ENCODE measurements at regions not wholly inside any gene's neighbourhood (a gene's known extent, or its start where the extent isn't known, plus 50 kb on each side); places are given as distances from the start of the nearest gene placed in this dataset.
"Not testable (repeated sequence)": the region's sequence is repeated elsewhere in the genome, so short reads cannot be mapped to it uniquely, and the experiment has no call there.

DNA sequence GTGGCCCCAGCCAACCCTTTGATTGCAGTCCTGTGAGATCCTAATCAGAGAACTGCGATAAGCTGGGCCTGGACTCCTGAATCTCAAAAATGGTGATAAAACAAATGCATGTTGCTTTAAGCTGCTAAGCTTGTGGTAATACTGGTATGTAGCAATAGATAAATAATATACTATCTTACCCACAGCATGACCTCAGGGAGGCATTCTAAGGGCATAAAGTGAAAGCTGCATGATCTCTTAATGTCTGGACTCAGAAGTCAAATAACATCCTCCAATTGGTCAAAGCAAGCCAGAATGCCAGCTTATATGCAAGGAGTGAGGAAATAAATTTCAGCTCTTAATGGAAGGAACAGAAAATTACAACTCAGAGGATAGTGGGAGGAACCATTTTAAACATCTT is 246.1 kb downstream of the FSIP2 start:
- H3K27ac ChIP-seq (ENCODE audit: low read length) = no peak overlapping the region
- no peaks in the 10 kb centered on the region for H3K36me3 ChIP-seq (ENCODE audit: control insufficient read depth, insufficient read depth, low read length)
- no peak for TF ChIP-seq POLR2AphosphoS5 (IDR thresholded peaks at IDR 0.05; ENCODE audit: low read depth, low read length)
- H3K27me3 ChIP-seq (ENCODE audit: control insufficient read depth, insufficient read depth, low read length) = no peaks in the 10 kb centered on the region
- H3K4me1 ChIP-seq (ENCODE audit: control insufficient read depth, insufficient read depth, low read length) = no peaks in the 10 kb centered on the region
- ATAC-seq (no peak), DNase-seq (ENCODE audit: low read depth, low spot score) (no peak)
- intact Hi-C loops (cut with micrococcal nuclease; ENCODE audit: unreplicated experiment) = no loop called here
- ChIA-PET CTCF (no interaction called here), POLR2A (no interaction called here)
- H3K9me3 ChIP-seq (ENCODE audit: control insufficient read depth, insufficient read depth, low read depth, low read length) = no peaks in the 10 kb centered on the region
- no peak overlapping the region for H3K4me3 ChIP-seq (ENCODE audit: low read depth in 2 of 2, low read length in 2 of 2)
- no TSS peak for BruUV-seq (replicated peaks)
- in situ Hi-C loops (cut with HindIII; ENCODE audit: low pct_unique_long_range_greater_than_20kb, low sequenced_read_pairs) = no loop called here

- BruUV-seq (replicated peaks); DNase-seq (ENCODE audit: low read depth, low spot score); H3K4me1 ChIP-seq (ENCODE audit: control insufficient read depth, insufficient read depth, low read length); H3K9me3 ChIP-seq (ENCODE audit: control insufficient read depth, insufficient read depth, low read depth, low read length); H3K4me3 ChIP-seq (ENCODE audit: low read depth in 2 of 2, low read length in 2 of 2); POLR2A ChIA-PET; H3K27ac ChIP-seq (ENCODE audit: low read length); ATAC-seq; in situ Hi-C loops (cut with HindIII; ENCODE audit: low pct_unique_long_range_greater_than_20kb, low sequenced_read_pairs); H3K27me3 ChIP-seq (ENCODE audit: control insufficient read depth, insufficient read depth, low read length); CTCF ChIA-PET; H3K36me3 ChIP-seq (ENCODE audit: control insufficient read depth, insufficient read depth, low read length); intact Hi-C loops (cut with micrococcal nuclease; ENCODE audit: unreplicated experiment): not testable (repeated sequence)
Measured at GRCh38 chr2:185988907-185989306, 250.3 kb downstream of the FSIP2 start.

DNA sequence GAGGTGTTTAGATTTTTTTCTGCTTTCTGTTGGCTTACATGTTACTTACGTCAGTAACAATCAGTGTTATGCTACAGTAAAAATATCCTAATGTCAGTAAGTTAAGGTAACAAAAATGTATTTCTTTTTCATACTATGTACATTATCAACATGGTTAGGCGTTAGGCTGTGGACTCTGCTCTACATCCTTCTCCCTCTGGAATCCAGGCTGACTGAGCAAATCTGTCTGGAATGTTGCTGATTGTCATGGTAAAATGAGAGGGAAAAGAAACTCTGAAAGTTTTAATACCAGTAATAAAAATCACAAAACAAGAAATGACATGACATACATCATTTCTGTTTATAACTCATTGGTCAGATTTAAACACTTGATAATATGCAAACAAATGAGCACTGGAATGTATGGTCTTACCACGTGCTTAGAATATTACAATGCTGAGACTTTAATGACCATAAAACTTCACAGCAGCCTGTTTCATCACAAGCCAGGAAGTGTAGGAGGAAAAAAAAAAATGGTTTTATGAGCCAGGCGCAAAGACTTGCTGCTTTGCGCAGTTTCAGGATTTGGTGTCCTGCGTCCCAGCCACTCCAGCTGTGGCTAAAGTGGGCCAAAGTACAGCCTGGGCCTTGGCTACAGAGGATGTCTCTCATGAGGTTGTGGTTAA is 252.4 kb downstream of the FSIP2 start:
- Histone ChIP-seq H3K4me3 (ENCODE audit: low read depth in 2 of 2, low read length in 2 of 2) (no peak overlapping the region), H3K27me3 (ENCODE audit: control insufficient read depth, insufficient read depth, low read length) (no peaks in the 10 kb centered on the region), H3K36me3 (ENCODE audit: control insufficient read depth, insufficient read depth, low read length) (no peaks in the 10 kb centered on the region), H3K27ac (ENCODE audit: low read length) (no peak overlapping the region), H3K4me1 (ENCODE audit: control insufficient read depth, insufficient read depth, low read length) (no peaks in the 10 kb centered on the region), H3K9me3 (ENCODE audit: control insufficient read depth, insufficient read depth, low read depth, low read length) (no peaks in the 10 kb centered on the region)
- no peak for DNase-seq (ENCODE audit: low read depth, low spot score)
- ATAC-seq = no peak
- in situ Hi-C loops (cut with HindIII; ENCODE audit: low pct_unique_long_range_greater_than_20kb, low sequenced_read_pairs) (no loop called here), intact Hi-C loops (cut with micrococcal nuclease; ENCODE audit: unreplicated experiment) (no loop called here)
- POLR2A ChIA-PET = no interaction called here
- CTCF ChIA-PET = no interaction called here
- no TSS peak for BruUV-seq (replicated peaks)
- no peak for TF ChIP-seq CTCF (IDR thresholded peaks at IDR 0.05)
- no peak for TF ChIP-seq REST (IDR thresholded peaks at IDR 0.05; ENCODE audit: insufficient read depth in 1 of 2, low read depth in 2 of 2, low read length in 1 of 2)
- TF ChIP-seq SIN3A (IDR thresholded peaks at IDR 0.05; ENCODE audit: borderline replicate concordance, insufficient read depth, low read depth, low read length) = no peak
- TF ChIP-seq POLR2AphosphoS5 (IDR thresholded peaks at IDR 0.05; ENCODE audit: low read depth, low read length) = no peak
- no peak for TF ChIP-seq TCF7L2 (IDR thresholded peaks at IDR 0.05; ENCODE audit: low read depth, low read length)

Data from Panc1 (cell line).